ENCODE measurements at regions not wholly inside any gene's neighbourhood (a gene's known extent, or its start where the extent isn't known, plus 50 kb on each side); places are given as distances from the start of the nearest gene placed in this dataset.

DNA sequence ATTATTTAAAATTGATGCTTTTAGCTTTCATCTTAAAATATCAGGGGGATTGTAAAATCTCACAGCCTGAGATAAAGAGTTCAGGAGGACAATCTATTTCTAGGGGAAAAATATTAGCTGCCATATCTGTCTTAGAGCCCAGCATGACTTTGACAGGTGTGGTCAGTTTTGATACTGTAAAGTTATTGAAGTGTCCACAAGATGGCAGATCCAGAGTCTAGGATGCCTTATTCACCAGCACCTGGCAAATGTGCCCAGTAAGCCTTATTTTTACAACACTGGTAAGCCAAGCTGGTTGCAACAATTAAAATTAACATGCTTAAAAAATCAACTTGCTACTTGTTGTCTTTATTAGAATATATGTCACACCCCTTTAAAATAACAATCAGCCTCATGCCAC is 579.3 kb downstream of the SH2D4B start:
- H3K36me3 ChIP-seq = no peaks in the 10 kb centered on the region
- H3K4me1 ChIP-seq = no peaks in the 10 kb centered on the region
- no peak for TF ChIP-seq EP300 (IDR thresholded peaks at IDR 0.05)
- no peak for TF ChIP-seq POLR2AphosphoS5 (IDR thresholded peaks at IDR 0.05)
- TF ChIP-seq, protein P1, sequence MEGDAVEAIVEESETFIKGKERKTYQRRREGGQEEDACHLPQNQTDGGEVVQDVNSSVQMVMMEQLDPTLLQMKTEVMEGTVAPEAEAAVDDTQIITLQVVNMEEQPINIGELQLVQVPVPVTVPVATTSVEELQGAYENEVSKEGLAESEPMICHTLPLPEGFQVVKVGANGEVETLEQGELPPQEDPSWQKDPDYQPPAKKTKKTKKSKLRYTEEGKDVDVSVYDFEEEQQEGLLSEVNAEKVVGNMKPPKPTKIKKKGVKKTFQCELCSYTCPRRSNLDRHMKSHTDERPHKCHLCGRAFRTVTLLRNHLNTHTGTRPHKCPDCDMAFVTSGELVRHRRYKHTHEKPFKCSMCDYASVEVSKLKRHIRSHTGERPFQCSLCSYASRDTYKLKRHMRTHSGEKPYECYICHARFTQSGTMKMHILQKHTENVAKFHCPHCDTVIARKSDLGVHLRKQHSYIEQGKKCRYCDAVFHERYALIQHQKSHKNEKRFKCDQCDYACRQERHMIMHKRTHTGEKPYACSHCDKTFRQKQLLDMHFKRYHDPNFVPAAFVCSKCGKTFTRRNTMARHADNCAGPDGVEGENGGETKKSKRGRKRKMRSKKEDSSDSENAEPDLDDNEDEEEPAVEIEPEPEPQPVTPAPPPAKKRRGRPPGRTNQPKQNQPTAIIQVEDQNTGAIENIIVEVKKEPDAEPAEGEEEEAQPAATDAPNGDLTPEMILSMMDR (IDR thresholded peaks at IDR 0.05) = no peak
- no peak for TF ChIP-seq POLR2A (IDR thresholded peaks at IDR 0.05)
- intact Hi-C loops (cut with DNase I; ENCODE audit: low total_unique reads) = no loop called here
- H3K27me3 ChIP-seq = no peaks in the 10 kb centered on the region
- H3K4me3 ChIP-seq = no peak overlapping the region
- DNase-seq = no peak
- no peak overlapping the region for H3K27ac ChIP-seq
- H3K9me3 ChIP-seq = no peaks in the 10 kb centered on the region

GRCh38 chr10:81127931-81128330 is 590.2 kb downstream of the SH2D4B start:
- TF ChIP-seq, protein P1 (IDR thresholded peaks at IDR 0.05) = no peak
- TF ChIP-seq POLR2AphosphoS5 (IDR thresholded peaks at IDR 0.05) = no peak
- TF ChIP-seq EP300 (IDR thresholded peaks at IDR 0.05) = no peak
- TF ChIP-seq POLR2A (IDR thresholded peaks at IDR 0.05) = no peak
- Histone ChIP-seq H3K36me3 (no peaks in the 10 kb centered on the region), H3K27ac (no peak overlapping the region), H3K9me3 (no peaks in the 10 kb centered on the region), H3K4me1 (no peaks in the 10 kb centered on the region), H3K27me3 (no peaks in the 10 kb centered on the region), H3K4me3 (no peak overlapping the region)
- intact Hi-C loops (cut with DNase I; ENCODE audit: low total_unique reads) = no loop called here
- DNase-seq = no peak
- WGBS, 5 donors = 26 to 38% (median 30%) methylated on average over 3 of the region's 3 CpGs

- no peak for TF ChIP-seq POLR2A (IDR thresholded peaks at IDR 0.05)
- Histone ChIP-seq H3K27me3 (no peaks in the 10 kb centered on the region), H3K27ac (no peak overlapping the region), H3K4me3 (no peak overlapping the region), H3K9me3 (no peaks in the 10 kb centered on the region), H3K36me3 (no peaks in the 10 kb centered on the region), H3K4me1 (no peaks in the 10 kb centered on the region)
- intact Hi-C loops (cut with DNase I; ENCODE audit: low total_unique reads) = no loop called here
- no peak for DNase-seq
- 74 to 89% (median 84%) methylated on average over 2 of the region's 2 CpGs for WGBS, 5 donors
Observed at GRCh38 chr10:81130014-81130413, 592.3 kb downstream of the SH2D4B start.

DNA sequence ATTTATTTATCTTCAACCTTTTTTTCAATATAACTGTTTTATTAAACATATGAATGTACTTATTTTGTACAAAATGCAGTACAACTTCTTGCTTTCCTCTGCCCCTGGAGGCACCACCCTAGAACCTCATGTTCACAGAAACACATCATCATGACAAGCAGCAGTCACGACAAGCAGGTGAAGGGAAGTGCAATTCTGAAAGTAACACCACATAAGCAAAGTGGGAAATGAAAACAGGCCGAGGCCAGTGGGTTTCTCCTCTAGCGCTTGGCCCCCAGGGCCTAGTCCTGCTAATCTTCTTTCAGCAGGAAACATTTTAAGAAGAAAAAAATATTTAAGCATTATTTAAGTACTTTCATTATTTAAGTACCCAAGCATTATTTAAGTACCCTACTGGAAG is 598.1 kb downstream of the SH2D4B start:
- DNase-seq = no peak
- no peaks in the 10 kb centered on the region for H3K36me3 ChIP-seq
- H3K4me3 ChIP-seq = no peak overlapping the region
- H3K27me3 ChIP-seq = no peaks in the 10 kb centered on the region
- TF ChIP-seq, protein P1 (IDR thresholded peaks at IDR 0.05) = no peak
- no peak for TF ChIP-seq EP300 (IDR thresholded peaks at IDR 0.05)
- H3K4me1 ChIP-seq = no peaks in the 10 kb centered on the region
- intact Hi-C loops (cut with DNase I; ENCODE audit: low total_unique reads) = no loop called here
- 52 to 68% (median 60%) methylated on average over 3 of the region's 3 CpGs for WGBS, 5 donors
- H3K9me3 ChIP-seq = peaks cover 0 to 32% (median 11%) of the 10 kb centered on the region in 4 donors
- no peak overlapping the region for H3K27ac ChIP-seq

DNA sequence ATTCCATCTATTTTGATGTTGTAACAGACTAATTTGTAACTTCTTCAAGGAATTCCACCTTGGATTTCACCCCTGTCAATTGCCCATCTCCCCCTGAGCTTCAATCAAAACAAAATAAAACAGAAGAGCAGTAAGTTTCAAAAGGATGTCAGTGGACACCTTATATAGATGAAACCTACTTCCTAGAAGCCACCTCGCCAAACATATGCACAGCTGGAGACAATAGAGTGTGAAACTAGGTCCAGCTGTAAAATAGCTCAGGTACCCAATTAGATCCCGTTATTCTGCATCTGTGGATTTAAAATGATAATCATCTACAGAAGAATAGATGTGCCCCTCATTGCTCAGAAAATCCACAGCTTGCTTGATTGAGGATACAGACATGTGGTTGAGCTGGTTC is 598.6 kb downstream of the SH2D4B start:
- TF ChIP-seq, protein P1 (IDR thresholded peaks at IDR 0.05) = no peak
- TF ChIP-seq POLR2AphosphoS5 (IDR thresholded peaks at IDR 0.05) (no peak), POLR2A (IDR thresholded peaks at IDR 0.05) (no peak), EP300 (IDR thresholded peaks at IDR 0.05) (no peak)
- Histone ChIP-seq H3K27me3 (no peaks in the 10 kb centered on the region), H3K9me3 (peaks cover 0 to 32% (median 11%) of the 10 kb centered on the region in 4 donors), H3K36me3 (no peaks in the 10 kb centered on the region), H3K27ac (no peak overlapping the region), H3K4me3 (no peak overlapping the region), H3K4me1 (no peaks in the 10 kb centered on the region)
- WGBS, 5 donors = 72 to 85% (median 82%) methylated on average over 2 of the region's 2 CpGs
- intact Hi-C loops (cut with DNase I; ENCODE audit: low total_unique reads) = no loop called here
- DNase-seq = no peak

Measured in stomach (tissue), 8 donors.